VCaP (cell line): ENCODE measurements at regions not wholly inside any gene's neighbourhood (a gene's known extent, or its start where the extent isn't known, plus 50 kb on each side); places are given as distances from the start of the nearest gene placed in this dataset.

Experiments
- H3K27ac ChIP-seq: fragments of 450-650 bp; 2 replicates; pipeline ENCODE4 v1.5.1; 2017
- TF ChIP-seq, protein P1 (sequence below): fragments of 450-650 bp; conservative IDR thresholded peaks from 2 replicates; pipeline ENCODE4 v1.5.1; 2017; ENCODE audit warnings: mild to moderate bottlenecking, moderate library complexity

DNA sequence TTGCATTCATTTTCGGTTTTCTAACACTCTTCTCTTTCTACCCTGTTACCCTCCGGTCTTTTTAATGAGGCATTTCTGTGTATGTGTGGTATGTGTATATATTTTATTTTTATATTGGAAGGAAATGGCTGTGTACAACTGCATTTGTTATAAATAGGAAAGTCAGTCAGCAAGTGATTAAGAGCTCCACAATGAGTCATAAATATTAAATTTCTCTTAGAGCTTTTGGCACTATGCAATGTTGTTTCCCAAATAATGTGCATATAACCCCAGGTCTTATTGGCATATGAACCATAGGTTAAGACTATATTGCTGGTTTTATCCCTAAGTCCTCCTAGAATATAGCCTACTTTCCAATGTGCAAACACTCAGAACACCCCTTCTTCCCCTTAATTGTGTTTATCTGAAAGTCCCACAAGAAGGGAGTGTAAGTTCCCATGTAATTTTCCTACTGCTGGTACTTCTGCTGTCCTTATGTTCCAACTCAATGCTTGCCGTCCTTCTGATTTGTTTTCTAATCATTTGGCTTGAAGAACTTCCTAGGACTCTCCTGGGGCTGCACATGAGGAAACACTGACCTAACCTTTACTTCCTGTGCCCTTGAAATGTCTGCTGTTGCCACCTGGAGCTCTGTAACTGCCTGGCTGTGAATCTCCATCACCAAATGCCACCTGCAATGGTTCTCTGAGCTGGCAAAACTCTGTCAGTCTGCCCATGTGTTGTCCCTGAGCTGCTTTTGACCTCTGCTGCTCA is 65.5 kb upstream of the PCSK5 start:
- TF ChIP-seq, protein P1, sequence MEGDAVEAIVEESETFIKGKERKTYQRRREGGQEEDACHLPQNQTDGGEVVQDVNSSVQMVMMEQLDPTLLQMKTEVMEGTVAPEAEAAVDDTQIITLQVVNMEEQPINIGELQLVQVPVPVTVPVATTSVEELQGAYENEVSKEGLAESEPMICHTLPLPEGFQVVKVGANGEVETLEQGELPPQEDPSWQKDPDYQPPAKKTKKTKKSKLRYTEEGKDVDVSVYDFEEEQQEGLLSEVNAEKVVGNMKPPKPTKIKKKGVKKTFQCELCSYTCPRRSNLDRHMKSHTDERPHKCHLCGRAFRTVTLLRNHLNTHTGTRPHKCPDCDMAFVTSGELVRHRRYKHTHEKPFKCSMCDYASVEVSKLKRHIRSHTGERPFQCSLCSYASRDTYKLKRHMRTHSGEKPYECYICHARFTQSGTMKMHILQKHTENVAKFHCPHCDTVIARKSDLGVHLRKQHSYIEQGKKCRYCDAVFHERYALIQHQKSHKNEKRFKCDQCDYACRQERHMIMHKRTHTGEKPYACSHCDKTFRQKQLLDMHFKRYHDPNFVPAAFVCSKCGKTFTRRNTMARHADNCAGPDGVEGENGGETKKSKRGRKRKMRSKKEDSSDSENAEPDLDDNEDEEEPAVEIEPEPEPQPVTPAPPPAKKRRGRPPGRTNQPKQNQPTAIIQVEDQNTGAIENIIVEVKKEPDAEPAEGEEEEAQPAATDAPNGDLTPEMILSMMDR = no peak
- H3K27ac ChIP-seq = no peak overlapping the region

DNA sequence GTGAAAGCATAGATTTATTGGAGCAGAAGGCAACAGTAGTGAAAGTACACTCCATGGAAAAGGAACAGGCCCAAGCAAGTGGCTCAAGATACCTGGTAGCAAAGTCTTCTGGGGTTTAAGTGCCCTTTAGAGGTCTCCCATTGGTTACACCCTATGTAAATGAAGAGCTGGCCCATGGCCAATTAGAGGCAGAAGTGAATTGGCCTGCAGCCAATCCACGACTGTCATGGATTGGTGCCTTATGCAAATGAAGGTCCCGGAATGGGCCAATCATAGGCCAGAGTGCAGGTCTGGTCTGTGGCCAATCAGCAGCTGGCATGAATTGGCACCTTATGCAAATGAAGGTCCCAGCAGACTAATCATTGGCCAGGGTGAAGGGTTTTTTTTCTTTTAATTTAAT is 64.2 kb upstream of the PCSK5 start:
- TF ChIP-seq, protein P1 = no peak
- no peak overlapping the region for H3K27ac ChIP-seq

DNA sequence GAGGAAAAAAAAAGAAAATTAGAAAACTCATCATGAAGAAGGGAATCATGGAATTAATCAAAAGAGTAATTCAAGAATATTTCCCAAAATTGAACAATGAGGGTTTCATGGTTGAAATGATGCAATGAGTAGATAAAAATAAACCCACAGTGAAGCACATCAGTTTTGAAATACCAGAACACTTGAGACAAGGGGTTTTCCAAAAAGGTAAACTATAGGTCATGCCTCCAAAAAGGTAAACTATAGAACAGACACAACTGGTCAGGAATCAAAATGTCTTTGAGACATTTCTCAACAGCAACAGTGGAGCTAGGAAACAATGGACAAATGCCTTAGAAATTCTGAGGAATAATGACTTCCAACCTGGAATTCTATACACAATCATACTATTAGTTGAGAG is 60.2 kb upstream of the PCSK5 start:
- TF ChIP-seq, protein P1 = no peak
- no peak overlapping the region for H3K27ac ChIP-seq

DNA sequence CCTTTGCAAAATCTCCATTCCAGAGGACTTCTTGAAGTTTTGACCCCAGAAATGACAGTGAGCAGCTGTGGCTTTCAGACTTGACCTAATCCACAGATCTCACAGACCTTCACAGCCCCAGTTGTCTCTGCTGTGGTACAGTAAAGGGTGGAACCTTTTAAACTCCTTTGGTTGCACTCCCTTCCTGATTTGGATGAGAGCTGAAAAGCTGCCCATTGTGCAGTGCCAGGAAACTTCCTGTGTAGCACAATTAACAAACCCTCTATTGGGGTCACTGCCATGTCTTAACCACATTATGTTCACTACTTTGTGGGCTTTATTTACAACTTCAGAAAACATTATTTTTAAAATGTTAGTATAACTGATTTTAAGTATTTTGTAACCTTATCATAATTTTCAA is 56.7 kb upstream of the PCSK5 start:
- TF ChIP-seq, protein P1 = no peak
- H3K27ac ChIP-seq = no peak overlapping the region

DNA sequence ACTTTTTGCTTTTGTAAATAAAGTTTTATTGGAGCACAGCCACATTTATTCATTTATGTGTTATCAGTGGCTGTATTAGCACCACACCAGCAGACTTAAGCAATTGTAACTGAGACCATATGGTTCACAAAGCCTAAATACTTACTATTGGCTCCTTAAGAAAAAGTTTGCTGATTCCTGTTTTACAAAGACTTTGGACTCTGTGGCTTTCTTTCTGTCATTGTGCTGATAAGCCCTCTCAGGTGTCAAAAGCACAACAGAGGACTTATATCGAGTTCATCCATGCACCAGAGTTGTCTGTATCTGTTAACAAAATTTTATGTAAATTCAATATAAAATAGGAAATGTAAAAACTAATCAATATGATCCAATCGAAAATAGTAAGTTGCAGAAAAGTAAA is 55.6 kb upstream of the PCSK5 start:
- TF ChIP-seq, protein P1 = no peak
- H3K27ac ChIP-seq = no peak overlapping the region
